HEK293T (cell line): ENCODE measurements at regions not wholly inside any gene's neighbourhood (a gene's known extent, or its start where the extent isn't known, plus 50 kb on each side); places are given as distances from the start of the nearest gene placed in this dataset.

Experiments
- ARNT ChIP-seq: fragments of 450-650 bp; IDR thresholded peaks from 2 replicates; pipeline ENCODE4 v1.6.1; 2017; ENCODE audit warnings: mild to moderate bottlenecking
- CTBP1 ChIP-seq: fragments of 450-650 bp; IDR thresholded peaks from 2 replicates; pipeline ENCODE4 v1.6.1; 2016; ENCODE audit warnings: borderline replicate concordance
- ELF4 ChIP-seq: fragments of 450-650 bp; IDR thresholded peaks from 2 replicates; pipeline ENCODE4 v1.6.1; 2017; ENCODE audit warnings: antibody characterized with exemption
- FOXM1 ChIP-seq: fragments of 450-650 bp; IDR thresholded peaks from 2 replicates; pipeline ENCODE4 v1.6.1; 2017; ENCODE audit warnings: mild to moderate bottlenecking, borderline replicate concordance
- NFRKB ChIP-seq: fragments of 450-650 bp; IDR thresholded peaks from 2 replicates; pipeline ENCODE4 v1.6.1; 2016; ENCODE audit warnings: mild to moderate bottlenecking, moderate library complexity
- TARDBP ChIP-seq: fragments of 450-650 bp; IDR thresholded peaks from 2 replicates; pipeline ENCODE4 v1.6.1; 2016

DNA sequence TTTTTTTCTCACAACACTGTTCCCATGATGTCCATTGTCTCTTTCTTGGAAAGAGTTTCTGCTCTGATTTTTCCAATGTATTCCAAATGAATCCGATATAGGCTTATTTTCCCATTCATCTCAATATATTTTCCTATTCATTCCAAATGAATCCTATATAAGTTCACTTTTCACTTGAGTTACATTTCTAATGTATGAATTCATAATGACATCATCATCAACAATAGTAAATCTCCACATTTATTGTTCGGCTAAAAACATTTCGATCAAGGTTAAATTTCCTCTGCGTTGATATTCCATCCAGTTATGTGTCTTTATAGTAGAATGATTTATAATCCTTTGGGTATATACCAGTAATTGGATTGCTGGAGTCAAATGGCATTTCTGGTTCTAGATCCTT is 76.7 kb upstream of the SLC8A1 start:
- TF ChIP-seq ARNT (no peak), TARDBP (no peak), ELF4 (no peak), NFRKB (no peak), FOXM1 (no peak), CTBP1 (no peak)
